ENCODE measurements at regions not wholly inside any gene's neighbourhood (a gene's known extent, or its start where the extent isn't known, plus 50 kb on each side); places are given as distances from the start of the nearest gene placed in this dataset.
"Not testable (repeated sequence)": the region's sequence is repeated elsewhere in the genome, so short reads cannot be mapped to it uniquely, and the experiment has no call there.

DNA sequence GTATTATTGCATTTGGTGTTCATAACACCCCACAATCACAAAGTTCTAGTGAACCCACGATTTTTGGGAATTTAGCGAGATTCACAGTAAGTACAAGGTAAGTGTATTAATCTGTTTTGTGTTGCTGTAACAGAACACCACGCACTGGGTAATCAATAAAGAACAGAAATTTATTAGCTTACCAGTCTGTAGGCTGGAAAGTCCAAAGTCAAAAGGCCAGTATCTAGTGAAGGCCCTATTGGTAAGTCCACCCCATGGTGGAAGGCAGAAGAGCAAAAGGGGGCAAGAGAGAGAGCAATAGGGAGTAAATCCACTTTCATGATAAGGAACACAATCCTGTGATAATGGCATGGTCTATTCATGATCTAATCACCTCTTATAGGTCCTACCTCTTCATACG lies 190.3 kb upstream of the KCNMB2 start:
- Histone ChIP-seq H3K79me2 (ENCODE audit: control insufficient read depth, insufficient read depth, low read length) (no peaks in the 10 kb centered on the region), H2BK120ac (ENCODE audit: low read depth, low read length) (no peak overlapping the region), H3K79me1 (ENCODE audit: low read length) (no peaks in the 10 kb centered on the region), H3K4me2 (ENCODE audit: low read length) (no peak overlapping the region), H3K36me3 (ENCODE audit: control insufficient read depth, insufficient read depth, low read length) (no peaks in the 10 kb centered on the region), H3K4me1 (ENCODE audit: control insufficient read depth, low read depth, low read length) (no peaks in the 10 kb centered on the region), H4K8ac (ENCODE audit: low read depth, low read length) (no peak overlapping the region), H2AK5ac (ENCODE audit: low read length) (no peak overlapping the region), H3K27me3 (ENCODE audit: insufficient read depth, low read length, poor library complexity) (no peaks in the 10 kb centered on the region), H3K4me3 (ENCODE audit: low read length) (no peak overlapping the region), H3K4ac (ENCODE audit: low read depth, low read length) (no peak overlapping the region), H3K9ac (ENCODE audit: low read length) (no peak overlapping the region), H3K23ac (ENCODE audit: low read length) (no peak overlapping the region), H2BK5ac (ENCODE audit: low read length) (no peak overlapping the region), H3K18ac (ENCODE audit: low read length) (no peak overlapping the region), H3K27ac (ENCODE audit: low read depth, low read length) (no peak overlapping the region), H3K56ac (ENCODE audit: low read length) (no peak overlapping the region), H2BK15ac (replicated peaks; ENCODE audit: low read depth) (no peak overlapping the region), H4K5ac (ENCODE audit: low read length) (no peak overlapping the region)
- no peak for DNase-seq
- no CpG with 5 or more reads among the region's 4 CpGs for WGBS (ENCODE audit: extremely low coverage, insufficient coverage, low lambda C conversion rate)

DNA sequence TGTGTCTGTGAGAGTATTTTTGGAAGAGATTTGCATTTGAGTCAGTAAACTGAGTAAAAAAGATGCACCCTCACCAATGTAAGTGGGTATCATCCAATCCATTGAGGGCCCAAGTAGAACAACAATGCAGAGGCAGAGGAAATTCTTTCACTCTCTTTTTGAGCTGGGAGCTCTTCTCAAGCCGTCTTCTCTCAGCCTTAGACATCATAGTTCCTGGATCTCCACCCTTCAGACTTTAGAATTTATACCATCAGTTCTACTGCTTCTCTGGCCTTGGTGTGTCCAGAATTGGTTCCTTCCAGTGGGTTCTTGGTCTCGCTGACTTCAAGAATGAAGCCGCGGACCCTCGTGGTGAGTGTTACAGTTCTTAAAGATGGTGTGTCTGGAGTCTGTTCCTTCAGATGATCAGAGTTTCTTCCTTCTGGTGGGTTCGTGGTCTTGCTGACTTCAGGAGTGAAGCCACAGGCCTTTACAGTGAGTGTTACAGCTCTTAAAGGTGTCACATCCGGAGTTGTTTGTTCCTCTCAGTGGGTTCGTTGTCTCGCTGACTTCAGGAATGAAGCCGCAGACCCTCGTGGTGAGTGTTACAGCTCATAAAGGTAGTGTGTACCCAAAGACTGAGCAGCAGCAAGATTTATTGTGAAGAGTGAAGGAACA lies 187.5 kb upstream of the KCNMB2 start:
- WGBS (ENCODE audit: extremely low coverage, insufficient coverage, low lambda C conversion rate), result no CpG with 5 or more reads among the region's 11 CpGs
- H3K9ac ChIP-seq (ENCODE audit: low read length); H4K5ac ChIP-seq (ENCODE audit: low read length); H3K4ac ChIP-seq (ENCODE audit: low read depth, low read length); DNase-seq; H3K36me3 ChIP-seq (ENCODE audit: control insufficient read depth, insufficient read depth, low read length); H3K18ac ChIP-seq (ENCODE audit: low read length); H3K27ac ChIP-seq (ENCODE audit: low read depth, low read length); H2BK120ac ChIP-seq (ENCODE audit: low read depth, low read length); H3K4me1 ChIP-seq (ENCODE audit: control insufficient read depth, low read depth, low read length); H3K79me1 ChIP-seq (ENCODE audit: low read length); H2BK5ac ChIP-seq (ENCODE audit: low read length); H3K79me2 ChIP-seq (ENCODE audit: control insufficient read depth, insufficient read depth, low read length); H3K56ac ChIP-seq (ENCODE audit: low read length); H3K4me2 ChIP-seq (ENCODE audit: low read length); H4K8ac ChIP-seq (ENCODE audit: low read depth, low read length); H3K27me3 ChIP-seq (ENCODE audit: insufficient read depth, low read length, poor library complexity); H3K23ac ChIP-seq (ENCODE audit: low read length); H2BK15ac ChIP-seq (replicated peaks; ENCODE audit: low read depth); H3K4me3 ChIP-seq (ENCODE audit: low read length); H2AK5ac ChIP-seq (ENCODE audit: low read length): not testable (repeated sequence)

DNA sequence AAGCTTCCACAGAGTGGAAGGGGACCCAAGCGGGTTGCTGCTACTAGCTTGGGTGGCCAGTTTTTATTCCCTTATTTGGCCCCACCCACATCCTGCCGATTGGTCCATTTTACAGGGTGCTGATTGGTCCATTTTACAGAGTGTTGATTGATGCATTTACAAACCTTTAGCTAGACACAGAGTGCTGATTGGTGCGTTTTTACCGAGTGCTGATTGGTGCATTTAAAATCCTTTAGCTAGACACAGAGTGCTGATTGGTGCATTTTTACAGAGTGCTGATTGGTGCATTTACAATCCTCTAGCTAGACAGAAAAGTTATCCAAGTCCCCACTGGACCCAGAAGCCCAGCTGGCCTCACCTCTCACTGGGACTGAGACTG lies 187.0 kb upstream of the KCNMB2 start:
- H4K8ac ChIP-seq (ENCODE audit: low read depth, low read length); H3K36me3 ChIP-seq (ENCODE audit: control insufficient read depth, insufficient read depth, low read length); DNase-seq; H3K4me2 ChIP-seq (ENCODE audit: low read length); H3K27me3 ChIP-seq (ENCODE audit: insufficient read depth, low read length, poor library complexity); H3K27ac ChIP-seq (ENCODE audit: low read depth, low read length); H2BK120ac ChIP-seq (ENCODE audit: low read depth, low read length); H4K5ac ChIP-seq (ENCODE audit: low read length); H3K18ac ChIP-seq (ENCODE audit: low read length); H2AK5ac ChIP-seq (ENCODE audit: low read length); H2BK5ac ChIP-seq (ENCODE audit: low read length); H3K79me1 ChIP-seq (ENCODE audit: low read length); H3K79me2 ChIP-seq (ENCODE audit: control insufficient read depth, insufficient read depth, low read length); H2BK15ac ChIP-seq (replicated peaks; ENCODE audit: low read depth); H3K4me3 ChIP-seq (ENCODE audit: low read length); H3K56ac ChIP-seq (ENCODE audit: low read length); H3K4ac ChIP-seq (ENCODE audit: low read depth, low read length); H3K9ac ChIP-seq (ENCODE audit: low read length); H3K4me1 ChIP-seq (ENCODE audit: control insufficient read depth, low read depth, low read length); H3K23ac ChIP-seq (ENCODE audit: low read length): not testable (repeated sequence)
- no CpG with 5 or more reads among the region's 4 CpGs for WGBS (ENCODE audit: extremely low coverage, insufficient coverage, low lambda C conversion rate)

DNA sequence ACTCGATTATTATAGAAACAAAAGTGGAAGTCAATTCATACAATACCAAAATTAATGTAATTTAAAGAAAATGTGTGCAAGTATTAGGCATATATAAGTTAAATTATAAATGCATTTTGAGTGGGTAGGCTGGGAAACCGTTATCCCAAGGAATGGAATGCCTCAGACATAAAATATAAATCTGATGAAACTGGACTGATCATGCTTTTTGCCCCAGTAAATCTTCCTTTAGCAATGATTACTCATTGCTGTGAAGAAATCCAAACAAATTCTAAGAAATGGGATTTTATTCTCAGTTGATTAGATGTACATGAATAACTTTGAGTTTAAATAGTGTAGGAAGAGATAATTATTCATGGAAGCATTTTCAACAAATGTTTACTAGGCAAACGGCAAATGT lies 185.5 kb upstream of the KCNMB2 start:
- H2BK120ac ChIP-seq (ENCODE audit: low read depth, low read length), result no peak overlapping the region
- H4K8ac ChIP-seq (ENCODE audit: low read depth, low read length), result no peak overlapping the region
- no CpG with 5 or more reads among the region's 3 CpGs for WGBS (ENCODE audit: extremely low coverage, insufficient coverage, low lambda C conversion rate)
- no peak overlapping the region for H3K23ac ChIP-seq (ENCODE audit: low read length)
- no peak overlapping the region for H3K9ac ChIP-seq (ENCODE audit: low read length)
- H3K4me1 ChIP-seq (ENCODE audit: control insufficient read depth, low read depth, low read length), result no peaks in the 10 kb centered on the region
- H4K5ac ChIP-seq (ENCODE audit: low read length), result no peak overlapping the region
- H3K27ac ChIP-seq (ENCODE audit: low read depth, low read length), result no peak overlapping the region
- no peak overlapping the region for H3K4me3 ChIP-seq (ENCODE audit: low read length)
- no peak overlapping the region for H3K18ac ChIP-seq (ENCODE audit: low read length)
- DNase-seq, result no peak
- H3K4ac ChIP-seq (ENCODE audit: low read depth, low read length), result no peak overlapping the region
- no peaks in the 10 kb centered on the region for H3K79me2 ChIP-seq (ENCODE audit: control insufficient read depth, insufficient read depth, low read length)
- H3K56ac ChIP-seq (ENCODE audit: low read length), result no peak overlapping the region
- no peak overlapping the region for H2BK15ac ChIP-seq (replicated peaks; ENCODE audit: low read depth)
- H3K36me3 ChIP-seq (ENCODE audit: control insufficient read depth, insufficient read depth, low read length), result no peaks in the 10 kb centered on the region
- no peak overlapping the region for H3K4me2 ChIP-seq (ENCODE audit: low read length)
- H3K79me1 ChIP-seq (ENCODE audit: low read length), result no peaks in the 10 kb centered on the region
- no peaks in the 10 kb centered on the region for H3K27me3 ChIP-seq (ENCODE audit: insufficient read depth, low read length, poor library complexity)
- H2AK5ac ChIP-seq (ENCODE audit: low read length), result no peak overlapping the region
- no peak overlapping the region for H2BK5ac ChIP-seq (ENCODE audit: low read length)

- no peaks in the 10 kb centered on the region for H3K79me2 ChIP-seq (ENCODE audit: control insufficient read depth, insufficient read depth, low read length)
- no peaks in the 10 kb centered on the region for H3K79me1 ChIP-seq (ENCODE audit: low read length)
- H3K9ac ChIP-seq (ENCODE audit: low read length), result no peak overlapping the region
- H3K4me1 ChIP-seq (ENCODE audit: control insufficient read depth, low read depth, low read length), result no peaks in the 10 kb centered on the region
- no peaks in the 10 kb centered on the region for H3K27me3 ChIP-seq (ENCODE audit: insufficient read depth, low read length, poor library complexity)
- no peak overlapping the region for H4K5ac ChIP-seq (ENCODE audit: low read length)
- H3K36me3 ChIP-seq (ENCODE audit: control insufficient read depth, insufficient read depth, low read length), result no peaks in the 10 kb centered on the region
- H2BK5ac ChIP-seq (ENCODE audit: low read length), result no peak overlapping the region
- H2BK120ac ChIP-seq (ENCODE audit: low read depth, low read length), result no peak overlapping the region
- no peak overlapping the region for H3K27ac ChIP-seq (ENCODE audit: low read depth, low read length)
- no peak overlapping the region for H3K23ac ChIP-seq (ENCODE audit: low read length)
- no peak overlapping the region for H3K4ac ChIP-seq (ENCODE audit: low read depth, low read length)
- H3K56ac ChIP-seq (ENCODE audit: low read length), result no peak overlapping the region
- H3K4me2 ChIP-seq (ENCODE audit: low read length), result no peak overlapping the region
- no peak overlapping the region for H4K8ac ChIP-seq (ENCODE audit: low read depth, low read length)
- peak; percentile 92 for DNase-seq
- H3K4me3 ChIP-seq (ENCODE audit: low read length), result no peak overlapping the region
- H3K18ac ChIP-seq (ENCODE audit: low read length), result no peak overlapping the region
- WGBS (ENCODE audit: extremely low coverage, insufficient coverage, low lambda C conversion rate), result no CpG with 5 or more reads among the region's 3 CpGs
- H2BK15ac ChIP-seq (replicated peaks; ENCODE audit: low read depth), result peak overlapping the region; percentile 85
- H2AK5ac ChIP-seq (ENCODE audit: low read length), result no peak overlapping the region
Measured at GRCh38 chr3:178352326-178353005, 183.8 kb upstream of the KCNMB2 start.

All from mesendoderm (in vitro differentiated cells).